HEK293 (cell line): ENCODE measurements at regions not wholly inside any gene's neighbourhood (a gene's known extent, or its start where the extent isn't known, plus 50 kb on each side); places are given as distances from the start of the nearest gene placed in this dataset.

Source experiments
- ZBTB20 ChIP-seq: fragments of 450-650 bp; formaldehyde crosslinking; IDR thresholded peaks from 2 replicates; pipeline ENCODE4 v1.5.1; 2016; ENCODE audit warnings: missing biosample characterization, missing genetic modification characterization
- ZNF76 ChIP-seq: fragments of 450-650 bp; formaldehyde crosslinking; IDR thresholded peaks from 2 replicates; pipeline ENCODE4; 2016; ENCODE audit warnings: low read depth, missing biosample characterization, missing genetic modification characterization, borderline replicate concordance
- ZNF785 ChIP-seq: fragments of 450-650 bp; formaldehyde crosslinking; IDR thresholded peaks from 2 replicates; pipeline ENCODE4 v1.5.1; 2016; ENCODE audit warnings: missing biosample characterization, missing genetic modification characterization
- TF ChIP-seq, protein P1 (sequence below): fragments of 450-650 bp; formaldehyde crosslinking; IDR thresholded peaks from 2 replicates; pipeline ENCODE4 v1.5.1; 2016; ENCODE audit warnings: missing biosample characterization, missing genetic modification characterization

DNA sequence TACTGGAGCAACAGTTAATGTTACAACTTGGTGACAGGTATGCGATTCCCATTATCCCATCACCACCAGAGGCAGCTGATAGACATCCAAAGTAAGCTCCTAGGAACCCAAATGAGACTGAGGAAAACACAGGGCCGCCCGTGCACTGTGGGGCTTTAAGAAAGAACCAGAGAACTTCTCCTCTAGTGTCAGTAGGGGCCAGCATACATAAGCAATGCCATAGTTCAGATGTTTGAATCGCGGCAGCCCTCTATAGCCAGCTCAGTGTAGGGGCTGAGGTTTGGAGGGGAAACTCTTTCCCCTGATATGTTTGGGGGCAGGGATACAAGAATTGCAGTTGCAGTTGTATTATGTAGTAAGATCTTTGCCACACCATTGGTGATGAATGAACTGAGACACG is 593.3 kb upstream of the NCAM2 start:
- TF ChIP-seq, protein P1, sequence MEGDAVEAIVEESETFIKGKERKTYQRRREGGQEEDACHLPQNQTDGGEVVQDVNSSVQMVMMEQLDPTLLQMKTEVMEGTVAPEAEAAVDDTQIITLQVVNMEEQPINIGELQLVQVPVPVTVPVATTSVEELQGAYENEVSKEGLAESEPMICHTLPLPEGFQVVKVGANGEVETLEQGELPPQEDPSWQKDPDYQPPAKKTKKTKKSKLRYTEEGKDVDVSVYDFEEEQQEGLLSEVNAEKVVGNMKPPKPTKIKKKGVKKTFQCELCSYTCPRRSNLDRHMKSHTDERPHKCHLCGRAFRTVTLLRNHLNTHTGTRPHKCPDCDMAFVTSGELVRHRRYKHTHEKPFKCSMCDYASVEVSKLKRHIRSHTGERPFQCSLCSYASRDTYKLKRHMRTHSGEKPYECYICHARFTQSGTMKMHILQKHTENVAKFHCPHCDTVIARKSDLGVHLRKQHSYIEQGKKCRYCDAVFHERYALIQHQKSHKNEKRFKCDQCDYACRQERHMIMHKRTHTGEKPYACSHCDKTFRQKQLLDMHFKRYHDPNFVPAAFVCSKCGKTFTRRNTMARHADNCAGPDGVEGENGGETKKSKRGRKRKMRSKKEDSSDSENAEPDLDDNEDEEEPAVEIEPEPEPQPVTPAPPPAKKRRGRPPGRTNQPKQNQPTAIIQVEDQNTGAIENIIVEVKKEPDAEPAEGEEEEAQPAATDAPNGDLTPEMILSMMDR: no peak
- no peak for TF ChIP-seq ZNF76
- TF ChIP-seq ZNF785 (tag by site-specific recombination): no peak
- no peak for TF ChIP-seq ZBTB20 (tag by site-specific recombination)
